HEK293 (cell line): ENCODE measurements at regions not wholly inside any gene's neighbourhood (a gene's known extent, or its start where the extent isn't known, plus 50 kb on each side); places are given as distances from the start of the nearest gene placed in this dataset.

ENCODE experiments used
- CTCF ChIA-PET: fragments of 350-600 bp; formaldehyde crosslinking; extraction: SDS; loops from one replicate; lab custom pipeline; 2021; ENCODE audit warnings: antibody characterized with exemption; lab: Yijun Ruan, JAX
- POLR2A ChIA-PET: fragments of 300-600 bp; formaldehyde crosslinking; extraction: SDS; loops from one replicate; lab custom pipeline; 2020; ENCODE audit warnings: antibody characterized with exemption, inconsistent platforms; lab: Yijun Ruan, JAX
- H3K27ac ChIP-seq: fragments of 200-500 bp; sonication (Bioruptor generic); 2 replicates; pipeline ENCODE4 v1.5.1; 2014; ENCODE audit warnings: low read depth, low read length, control low read depth, inconsistent platforms; ENCODE audit errors: extremely low read depth
- H3K36me3 ChIP-seq, 2 experiments: fragments of 200-500 bp in 1 of 2; sonication (Bioruptor generic) in 1 of 2; 1 replicate in 1 of 2; 2 replicates in 1 of 2; pipeline ENCODE4 v1.5.1; 2014 to 2017; ENCODE audit warnings: inconsistent platforms in 2 of 2, low read length in 2 of 2; ENCODE audit not compliant: control insufficient read depth in 2 of 2, insufficient read depth in 1 of 2
- H3K4me1 ChIP-seq: fragments of 200-500 bp; sonication (Bioruptor generic); 2 replicates; pipeline ENCODE4 v1.5.1; 2014; ENCODE audit warnings: mild to moderate bottlenecking, low read length, inconsistent platforms; ENCODE audit not compliant: control insufficient read depth, insufficient read depth
- H3K4me3 ChIP-seq: 2 replicates; pipeline ENCODE4 v1.5.1; 2011; ENCODE audit warnings: low read depth, mild to moderate bottlenecking, control low read depth, low read length, moderate library complexity
- H3K9me3 ChIP-seq: fragments of 200-500 bp; sonication (Bioruptor generic); 2 replicates; pipeline ENCODE4 v1.5.1; 2014; ENCODE audit warnings: low read depth, low read length, inconsistent platforms; ENCODE audit not compliant: control insufficient read depth, insufficient read depth
- BCL6B ChIP-seq: fragments of 450-650 bp; formaldehyde crosslinking; IDR thresholded peaks from 2 replicates; pipeline ENCODE4 v1.5.1; 2017; ENCODE audit warnings: missing biosample characterization, missing genetic modification characterization
- GLI2 ChIP-seq: fragments of 450-650 bp; formaldehyde crosslinking; IDR thresholded peaks from 2 replicates; pipeline ENCODE4; 2017; ENCODE audit warnings: missing biosample characterization, missing genetic modification characterization, low read depth, borderline replicate concordance
- HOXD13 ChIP-seq: sonication (generic); formaldehyde crosslinking; IDR thresholded peaks from 2 replicates; pipeline ENCODE4 v1.8.0; 2022; ENCODE audit warnings: missing genetic modification reagents, borderline replicate concordance
- KLF8 ChIP-seq: fragments of 450-650 bp; formaldehyde crosslinking; IDR thresholded peaks from 2 replicates; pipeline ENCODE4 v1.5.1; 2016; ENCODE audit warnings: missing biosample characterization, missing genetic modification characterization
- OSR2 ChIP-seq: fragments of 450-650 bp; formaldehyde crosslinking; IDR thresholded peaks from 2 replicates; pipeline ENCODE4 v1.5.1; 2016; ENCODE audit warnings: missing biosample characterization, missing genetic modification characterization
- PATZ1 ChIP-seq: fragments of 450-650 bp; formaldehyde crosslinking; IDR thresholded peaks from 2 replicates; pipeline ENCODE4 v1.5.1; 2016; ENCODE audit warnings: missing biosample characterization, missing genetic modification characterization
- PRDM4 ChIP-seq: fragments of 450-650 bp; formaldehyde crosslinking; IDR thresholded peaks from 2 replicates; pipeline ENCODE4 v1.5.1; 2017; ENCODE audit warnings: missing biosample characterization, missing genetic modification characterization
- SCRT2 ChIP-seq: fragments of 450-650 bp; formaldehyde crosslinking; IDR thresholded peaks from 2 replicates; pipeline ENCODE4 v1.5.1; 2016; ENCODE audit warnings: missing biosample characterization, missing genetic modification characterization
- SP2 ChIP-seq: fragments of 450-650 bp; formaldehyde crosslinking; IDR thresholded peaks from 2 replicates; pipeline ENCODE4 v1.5.1; 2016; ENCODE audit warnings: missing biosample characterization, missing genetic modification characterization
- ZBTB6 ChIP-seq: fragments of 450-650 bp; formaldehyde crosslinking; IDR thresholded peaks from 2 replicates; pipeline ENCODE4 v1.5.1; 2017; ENCODE audit warnings: missing biosample characterization, missing genetic modification characterization
- ZFP3 ChIP-seq: fragments of 450-650 bp; formaldehyde crosslinking; IDR thresholded peaks from 2 replicates; pipeline ENCODE4 v1.5.1; 2016; ENCODE audit warnings: low read depth, missing biosample characterization, missing genetic modification characterization
- ZNF121 ChIP-seq: fragments of 450-650 bp; formaldehyde crosslinking; IDR thresholded peaks from 2 replicates; pipeline ENCODE4 v1.5.1; 2016; ENCODE audit warnings: missing biosample characterization, missing genetic modification characterization
- ZNF132 ChIP-seq: fragments of 450-650 bp; formaldehyde crosslinking; IDR thresholded peaks from 2 replicates; pipeline ENCODE4 v1.5.1; 2017; ENCODE audit warnings: missing biosample characterization, missing genetic modification characterization, borderline replicate concordance
- ZNF302 ChIP-seq: fragments of 450-650 bp; formaldehyde crosslinking; IDR thresholded peaks from 2 replicates; pipeline ENCODE4 v1.5.1; 2016; ENCODE audit warnings: missing biosample characterization, missing genetic modification characterization, low read depth
- ZNF362 ChIP-seq: fragments of 450-650 bp; formaldehyde crosslinking; IDR thresholded peaks from 2 replicates; pipeline ENCODE4 v1.5.1; 2016; ENCODE audit warnings: missing biosample characterization, missing genetic modification characterization
- ZNF391 ChIP-seq: fragments of 450-650 bp; formaldehyde crosslinking; IDR thresholded peaks from 2 replicates; pipeline ENCODE4 v1.5.1; 2016; ENCODE audit warnings: low read depth, missing biosample characterization, missing genetic modification characterization, borderline replicate concordance
- ZNF398 ChIP-seq: fragments of 450-650 bp; formaldehyde crosslinking; IDR thresholded peaks from 2 replicates; pipeline ENCODE4 v1.5.1; 2017; ENCODE audit warnings: missing biosample characterization, missing genetic modification characterization
- ZNF530 ChIP-seq: fragments of 450-650 bp; formaldehyde crosslinking; IDR thresholded peaks from 2 replicates; pipeline ENCODE4 v1.5.1; 2016; ENCODE audit warnings: low read depth, missing biosample characterization, missing genetic modification characterization
- ZNF555 ChIP-seq: fragments of 450-650 bp; formaldehyde crosslinking; conservative IDR thresholded peaks from 2 replicates; pipeline ENCODE4 v1.5.1; 2017; ENCODE audit warnings: missing biosample characterization, mild to moderate bottlenecking, missing genetic modification characterization, inconsistent platforms
- ZNF621 ChIP-seq: fragments of 450-650 bp; formaldehyde crosslinking; IDR thresholded peaks from 2 replicates; pipeline ENCODE4 v1.5.1; 2017; ENCODE audit warnings: missing biosample characterization, missing genetic modification characterization
- ZNF660 ChIP-seq: fragments of 450-650 bp; IDR thresholded peaks from 2 replicates; pipeline ENCODE4 v1.5.1; 2018; ENCODE audit warnings: missing biosample characterization, mild to moderate bottlenecking, missing genetic modification characterization
- ZNF768 ChIP-seq: fragments of 450-650 bp; formaldehyde crosslinking; IDR thresholded peaks from 2 replicates; pipeline ENCODE4 v1.5.1; 2018; ENCODE audit warnings: missing biosample characterization, mild to moderate bottlenecking, missing genetic modification characterization
- ZNF830 ChIP-seq: fragments of 450-650 bp; IDR thresholded peaks from 2 replicates; pipeline ENCODE4 v1.5.0; 2018; ENCODE audit warnings: missing biosample characterization, missing genetic modification characterization, low read depth, mild to moderate bottlenecking, moderate library complexity

- no peak for TF ChIP-seq ZNF362 (tag by site-specific recombination)
Observed at GRCh38 chr1:106536741-106537140, 519.7 kb upstream of the PRMT6 start (continued).

GRCh38 chr1:106548726-106549125 lies 507.7 kb upstream of the PRMT6 start:
- TF ChIP-seq OSR2 (tag by site-specific recombination) (no peak), SCRT2 (tag by site-specific recombination) (no peak), BCL6B (tag by site-specific recombination) (no peak)
- ChIA-PET CTCF (no interaction called here), POLR2A (no interaction called here)
- H3K4me3 ChIP-seq: no peak overlapping the region
- H3K36me3 ChIP-seq: no peaks in the 10 kb centered on the region
- no peaks in the 10 kb centered on the region for H3K4me1 ChIP-seq
- no peaks in the 10 kb centered on the region for H3K9me3 ChIP-seq
- H3K27ac ChIP-seq: no peak overlapping the region

GRCh38 chr1:106554294-106554693 lies 502.2 kb upstream of the PRMT6 start:
- Histone ChIP-seq H3K4me3 (no peak overlapping the region), H3K27ac (no peak overlapping the region), H3K36me3 (no peaks in the 10 kb centered on the region), H3K9me3 (no peaks in the 10 kb centered on the region), H3K4me1 (no peaks in the 10 kb centered on the region)
- TF ChIP-seq ZFP3 (tag by site-specific recombination) (no peak), ZNF121 (no peak), PATZ1 (no peak), ZNF302 (tag by site-specific recombination) (no peak), ZNF398 (tag by site-specific recombination) (no peak), ZNF391 (no peak), ZNF621 (tag by site-specific recombination) (no peak), ZNF830 (tag by site-specific recombination) (no peak), ZNF132 (tag by site-specific recombination) (no peak), ZNF530 (tag by site-specific recombination) (no peak), ZNF660 (tag by site-specific recombination) (no peak), HOXD13 (CRISPR knock-in tag) (no peak), GLI2 (tag by site-specific recombination) (no peak), SP2 (tag by site-specific recombination) (no peak), KLF8 (tag by site-specific recombination) (no peak), SCRT2 (tag by site-specific recombination) (no peak), ZBTB6 (no peak), ZNF768 (tag by site-specific recombination) (no peak), PRDM4 (tag by site-specific recombination) (no peak), ZNF555 (tag by site-specific recombination) (no peak)
- CTCF ChIA-PET: no interaction called here
- POLR2A ChIA-PET: no interaction called here
